ENCODE measurements at regions not wholly inside any gene's neighbourhood (a gene's known extent, or its start where the extent isn't known, plus 50 kb on each side); places are given as distances from the start of the nearest gene placed in this dataset.

DNA sequence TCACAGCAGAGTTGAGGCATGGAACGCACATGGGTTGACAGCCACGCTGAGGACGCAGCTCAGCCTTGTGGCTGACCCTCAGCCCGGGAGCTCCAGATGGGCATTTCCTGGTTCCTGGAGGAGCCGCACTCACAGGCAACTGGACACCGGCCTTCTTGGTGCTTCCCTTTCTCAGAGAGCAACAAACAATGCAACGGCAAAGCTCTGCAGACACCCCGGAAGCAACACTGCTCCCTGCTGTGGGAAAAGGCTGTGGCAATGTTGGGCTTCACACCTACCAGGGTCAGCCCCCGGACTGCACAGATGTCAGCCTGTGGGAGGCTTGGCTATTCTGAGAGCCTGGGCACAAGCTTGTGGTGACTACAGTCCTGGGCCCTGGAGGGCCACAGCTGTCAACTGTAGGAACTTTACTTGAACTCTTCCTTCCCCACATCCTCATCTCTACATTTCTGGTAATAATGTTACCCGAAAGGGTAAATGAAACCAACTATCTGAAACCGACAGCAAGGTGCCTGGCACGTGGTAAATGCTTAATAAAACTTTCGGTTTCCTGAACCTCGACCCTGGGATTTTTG lies 597.5 kb upstream of the MKI67 start:
- no peak for DNase-seq

DNA sequence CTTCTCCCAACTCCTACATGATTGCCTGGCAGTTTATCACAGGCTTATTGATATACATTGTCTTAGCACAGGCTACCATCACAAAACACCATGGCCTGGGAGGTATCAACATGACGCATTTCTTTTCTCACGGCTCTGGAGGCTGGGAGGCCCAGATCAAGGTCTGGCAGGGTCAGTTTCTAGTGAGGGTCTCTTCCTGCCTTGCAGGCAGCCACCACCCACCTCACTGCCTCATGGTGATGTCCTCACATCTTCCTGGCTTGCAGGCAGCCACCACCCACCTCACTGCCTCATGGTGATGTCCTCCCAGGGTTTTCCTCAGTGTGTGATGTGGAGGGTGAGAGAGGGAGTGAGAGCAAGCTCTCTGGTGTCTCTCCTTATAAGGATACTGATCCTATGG lies 599.3 kb upstream of the MKI67 start:
- no peak for DNase-seq

DNA sequence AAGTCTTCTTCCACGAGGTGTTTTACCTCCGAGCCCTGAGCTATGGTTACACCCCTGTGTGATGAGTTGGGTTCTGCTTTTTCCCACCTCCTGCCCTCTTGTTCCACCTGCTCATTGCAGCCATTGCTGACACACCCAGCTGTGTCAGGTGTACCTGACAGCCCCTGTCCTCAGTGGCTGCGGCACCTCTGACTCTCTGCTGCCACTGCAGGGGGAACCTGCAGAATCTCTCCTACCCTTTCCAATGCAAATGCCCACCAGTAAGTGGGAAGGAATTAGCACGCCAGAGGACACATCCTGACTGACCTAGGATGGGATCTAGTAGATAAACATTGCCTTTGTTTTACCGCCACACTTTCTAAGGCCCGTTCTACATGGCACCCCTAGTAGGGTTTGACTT lies 600.9 kb upstream of the MKI67 start:
- DNase-seq, result peak; percentile 82

- no peak for DNase-seq
These were observed 603.7 kb upstream of the MKI67 start for GRCh38 chr10:128729910-128730420.

DNA sequence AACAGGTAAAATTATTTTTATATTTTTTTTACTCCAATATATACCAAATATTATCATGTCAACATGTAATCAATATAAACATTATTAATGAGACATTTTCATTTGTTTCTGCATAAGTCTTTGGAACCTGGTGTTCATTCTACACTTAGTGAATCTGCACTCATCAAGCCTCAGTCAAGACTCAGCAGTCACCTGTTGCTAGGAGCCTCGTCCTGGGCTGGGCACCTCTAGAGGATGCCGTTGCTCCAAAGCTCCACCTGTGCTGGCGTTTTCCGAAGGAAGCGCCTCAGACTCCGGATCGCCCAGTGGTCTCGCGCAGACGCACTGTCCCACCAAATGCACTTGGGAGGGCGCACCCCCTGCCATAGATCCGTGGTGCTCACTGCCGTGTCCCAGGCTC lies 604.7 kb upstream of the MKI67 start:
- DNase-seq, result no peak

DNA sequence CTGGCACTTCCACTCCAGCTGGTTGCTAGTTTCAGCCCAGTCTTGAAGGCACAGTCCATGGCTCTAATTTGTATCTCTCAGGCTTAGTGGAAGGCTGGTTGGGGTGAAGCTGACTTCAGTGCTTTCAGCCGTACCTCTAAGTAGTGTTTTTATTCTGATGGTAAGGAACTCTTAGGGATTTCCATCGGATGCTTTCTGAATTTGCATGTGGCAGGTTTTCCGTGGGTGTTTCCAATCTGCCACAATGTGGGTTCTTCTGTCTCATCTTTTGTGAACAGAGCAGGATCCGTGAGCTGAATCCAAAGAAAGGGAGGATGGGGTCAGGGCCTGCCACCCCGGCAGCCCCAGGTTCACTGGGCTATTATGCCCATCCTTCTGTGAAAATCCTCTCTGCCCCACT lies 607.9 kb upstream of the MKI67 start:
- no peak for DNase-seq

- no peak for DNase-seq
These were observed 608.5 kb upstream of the MKI67 start for GRCh38 chr10:128734734-128735133.

DNA sequence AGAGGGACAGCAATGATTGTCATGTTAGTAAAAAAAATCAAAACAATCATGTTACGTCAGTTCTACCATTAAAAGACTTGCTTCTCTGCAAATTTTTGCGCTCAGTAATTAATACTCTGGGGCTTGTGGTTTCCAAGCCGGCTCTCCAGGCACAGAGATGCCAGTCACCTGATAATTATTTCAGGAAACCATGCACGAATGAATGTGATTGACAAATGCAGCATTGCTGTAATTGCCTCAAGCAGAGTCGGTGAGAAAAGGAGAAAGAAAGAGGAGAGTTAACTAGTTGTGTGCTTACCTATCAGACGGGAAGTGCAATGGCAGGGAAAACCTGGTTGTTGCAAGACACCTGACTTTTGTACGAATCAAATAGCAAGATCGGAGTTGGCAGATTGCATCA lies 609.8 kb upstream of the MKI67 start:
- no peak for DNase-seq

- DNase-seq, result no peak
These were observed 612.2 kb upstream of the MKI67 start for GRCh38 chr10:128738386-128738915.

DNA sequence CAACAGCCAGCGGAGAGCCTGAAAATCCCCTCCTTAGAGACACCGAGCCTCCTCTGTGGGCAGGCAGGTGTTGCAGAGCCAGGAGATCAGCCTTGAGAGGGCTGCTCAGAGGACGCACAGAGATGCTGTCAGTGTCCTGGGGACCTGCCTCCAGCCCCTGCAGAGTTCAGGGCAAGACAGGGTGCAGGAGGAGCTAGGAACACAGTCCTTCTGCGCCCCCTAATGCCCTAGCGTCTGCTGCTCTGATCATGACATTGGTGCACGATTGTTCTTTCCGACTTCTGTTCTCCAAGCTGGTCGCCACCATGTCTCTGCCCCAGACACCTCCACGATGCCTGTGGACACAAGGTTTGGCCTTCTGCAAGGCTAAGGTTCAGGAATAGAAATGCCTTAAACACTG lies 613.7 kb upstream of the MKI67 start:
- DNase-seq, result no peak

GRCh38 chr10:128741180-128741579 lies 615.0 kb upstream of the MKI67 start:
- no peak for DNase-seq

DNA sequence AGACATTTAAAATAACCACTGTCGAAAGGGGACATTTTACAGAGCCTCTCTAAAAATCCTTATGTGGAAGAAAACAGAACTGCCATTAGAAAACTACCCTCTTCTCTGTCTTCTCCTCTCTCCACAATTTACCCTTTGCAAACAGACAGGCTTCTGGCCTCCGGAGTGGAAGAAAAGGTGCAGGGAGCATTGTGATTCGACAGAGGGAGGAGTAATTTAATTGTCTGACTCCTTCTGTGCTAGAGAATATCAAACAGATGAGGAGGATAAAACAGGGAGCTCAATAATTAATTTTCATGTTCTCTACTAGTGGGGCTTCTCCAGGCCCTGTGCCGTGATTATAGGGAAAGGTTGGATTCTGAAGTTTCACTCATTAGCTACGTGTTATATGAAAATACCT lies 615.5 kb upstream of the MKI67 start:
- DNase-seq, result no peak

- no peak for DNase-seq
These were observed 617.9 kb upstream of the MKI67 start for GRCh38 chr10:128744092-128744491.

GRCh38 chr10:128744811-128745305 lies 618.6 kb upstream of the MKI67 start:
- no peak for DNase-seq

- DNase-seq, result no peak
These were observed 621.5 kb upstream of the MKI67 start for GRCh38 chr10:128747582-128748346.

GRCh38 chr10:128751284-128751683 lies 625.1 kb upstream of the MKI67 start:
- no peak for DNase-seq

- DNase-seq, result no peak
These were observed 625.6 kb upstream of the MKI67 start for GRCh38 chr10:128751851-128752250.

DNA sequence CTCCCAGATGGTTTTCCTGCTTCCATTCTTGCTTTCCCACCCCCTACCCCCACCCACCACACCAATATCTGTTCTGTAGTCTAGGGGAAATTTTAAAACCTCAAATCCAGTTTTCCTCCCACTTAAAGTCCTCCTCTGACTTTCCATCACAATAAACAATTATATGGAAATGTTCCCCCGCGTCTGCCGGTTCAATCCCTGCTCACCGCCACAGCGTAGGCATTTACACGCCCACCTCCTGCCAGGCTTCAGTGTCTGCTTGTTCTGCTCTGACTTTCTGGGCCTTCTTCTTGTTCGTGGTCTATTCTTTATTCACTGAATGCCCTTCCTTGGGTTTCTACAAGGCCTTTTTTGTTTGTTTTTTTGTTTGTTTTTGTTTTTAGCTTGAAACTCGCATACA lies 633.0 kb upstream of the MKI67 start:
- no peak for DNase-seq

DNA sequence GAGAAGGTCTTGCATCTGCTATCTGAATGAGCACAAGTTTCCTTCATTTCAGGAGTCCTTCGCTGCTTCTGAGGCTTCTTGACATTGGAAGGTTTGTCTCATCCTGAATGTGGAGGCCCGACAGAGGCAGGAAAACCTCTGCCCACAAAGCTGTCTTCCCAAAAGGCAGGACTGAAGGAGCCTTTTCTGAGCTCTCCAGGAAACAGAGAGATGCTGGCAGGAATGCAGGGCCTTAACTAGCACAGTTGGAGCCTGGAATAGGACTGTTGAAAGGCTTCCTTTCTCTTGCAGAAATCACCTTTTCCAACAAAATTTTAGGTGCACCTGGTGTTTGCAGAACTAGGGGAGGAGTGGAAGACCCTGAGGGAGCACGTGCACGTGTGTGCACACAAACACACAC lies 637.4 kb upstream of the MKI67 start:
- no peak for DNase-seq

DNA sequence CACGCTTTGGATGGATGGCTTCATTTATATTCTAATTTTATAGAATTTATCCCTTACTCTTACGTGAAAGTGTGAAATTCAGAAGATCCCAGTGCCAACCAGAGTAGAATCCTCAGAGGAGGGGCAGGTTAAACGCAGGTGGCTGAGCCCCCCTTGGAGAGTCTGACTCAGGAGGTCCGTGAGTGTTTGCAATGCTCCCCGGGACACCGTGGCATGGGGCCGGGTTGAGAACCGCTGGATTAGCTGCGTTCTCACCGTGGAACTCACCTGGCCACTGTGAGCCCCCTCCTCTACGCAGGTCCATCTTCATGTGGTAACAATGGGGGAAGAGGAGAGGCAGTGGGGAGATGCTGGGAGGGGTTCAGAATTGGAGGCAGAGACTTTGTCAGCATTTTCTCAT lies 638.0 kb upstream of the MKI67 start:
- no peak for DNase-seq

DNA sequence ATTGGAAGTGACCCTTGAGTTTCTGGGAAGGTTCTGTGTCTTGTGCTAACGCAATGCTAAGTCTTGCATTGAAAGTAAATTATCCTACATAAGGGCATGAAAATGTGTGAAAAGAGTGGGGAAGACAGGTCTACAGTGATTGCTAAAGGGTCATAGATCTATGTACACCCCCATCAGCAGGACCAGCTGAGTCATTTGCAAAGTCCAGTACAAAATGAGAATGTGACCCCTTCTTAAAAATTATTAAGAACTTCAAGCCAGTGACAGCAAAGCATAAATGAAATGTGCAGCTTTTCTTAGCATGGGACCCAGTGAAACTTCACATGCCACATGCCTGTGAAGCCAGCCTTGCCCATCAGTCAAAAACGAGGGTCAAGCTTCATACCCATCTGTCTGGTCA lies 640.7 kb upstream of the MKI67 start:
- DNase-seq, result no peak

DNA sequence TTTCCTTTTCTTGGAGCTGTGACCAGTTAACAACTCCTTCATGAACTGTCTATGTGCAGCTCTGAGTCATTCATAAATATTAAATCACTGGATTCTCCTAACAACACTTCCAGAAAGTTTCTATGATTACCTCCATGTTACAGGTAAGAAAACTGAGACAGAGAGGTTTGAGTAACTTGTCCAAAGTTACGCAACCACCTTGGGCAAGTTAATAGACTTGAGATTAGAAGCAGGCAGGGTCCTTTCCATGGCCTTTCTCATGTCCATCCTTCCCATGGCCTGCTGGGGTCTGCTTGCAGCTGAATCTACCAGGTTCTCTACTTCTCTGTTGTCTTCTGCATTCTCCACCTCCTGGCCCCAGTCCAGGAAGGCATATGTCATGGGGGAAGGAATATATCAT lies 648.8 kb upstream of the MKI67 start:
- DNase-seq, result no peak

DNA sequence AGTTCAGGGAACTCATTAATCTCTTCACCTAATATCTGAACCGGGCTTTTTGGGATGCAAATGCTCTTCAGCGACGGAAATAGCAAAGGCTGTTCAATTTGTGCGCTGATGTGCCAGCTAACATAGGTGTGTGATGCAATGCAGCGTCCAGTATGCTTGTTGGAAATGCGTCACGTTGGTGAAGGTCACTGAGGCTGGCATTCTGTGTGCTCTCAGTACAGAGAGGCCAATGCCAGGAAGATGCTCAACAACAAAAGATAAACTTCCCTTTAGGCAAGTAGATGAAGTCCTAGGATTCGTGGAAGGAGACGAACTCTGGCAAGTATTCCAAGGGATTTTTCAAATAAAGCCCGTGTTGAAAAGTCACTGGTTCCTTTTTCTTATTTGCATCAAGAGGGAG lies 649.5 kb upstream of the MKI67 start:
- DNase-seq, result no peak

GRCh38 chr10:128776673-128777252 lies 650.5 kb upstream of the MKI67 start:
- DNase-seq, result no peak
